ENCODE measurements at regions not wholly inside any gene's neighbourhood (a gene's known extent, or its start where the extent isn't known, plus 50 kb on each side); places are given as distances from the start of the nearest gene placed in this dataset.

DNA sequence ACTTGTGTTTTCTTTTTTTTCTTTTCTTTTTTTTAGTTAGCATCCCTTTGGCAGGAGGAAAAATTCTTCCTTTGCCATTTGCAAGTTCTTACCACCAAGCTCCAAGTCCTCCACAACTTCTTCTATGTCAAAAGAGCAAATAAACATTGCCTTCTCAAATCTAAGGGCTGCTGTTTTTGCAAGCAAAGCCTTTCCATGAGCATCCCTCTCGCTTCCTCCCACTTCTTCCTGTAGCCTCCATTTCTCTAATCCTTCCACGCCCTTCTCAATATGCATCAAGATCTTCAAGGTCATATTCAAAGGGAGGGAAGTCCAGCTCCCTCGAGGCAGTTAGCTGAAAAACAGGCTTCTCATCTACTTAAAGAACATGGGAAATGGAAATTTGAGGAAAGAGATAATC is 147.1 kb downstream of the ADSS2 start (continued):
- TF ChIP-seq, protein P1, sequence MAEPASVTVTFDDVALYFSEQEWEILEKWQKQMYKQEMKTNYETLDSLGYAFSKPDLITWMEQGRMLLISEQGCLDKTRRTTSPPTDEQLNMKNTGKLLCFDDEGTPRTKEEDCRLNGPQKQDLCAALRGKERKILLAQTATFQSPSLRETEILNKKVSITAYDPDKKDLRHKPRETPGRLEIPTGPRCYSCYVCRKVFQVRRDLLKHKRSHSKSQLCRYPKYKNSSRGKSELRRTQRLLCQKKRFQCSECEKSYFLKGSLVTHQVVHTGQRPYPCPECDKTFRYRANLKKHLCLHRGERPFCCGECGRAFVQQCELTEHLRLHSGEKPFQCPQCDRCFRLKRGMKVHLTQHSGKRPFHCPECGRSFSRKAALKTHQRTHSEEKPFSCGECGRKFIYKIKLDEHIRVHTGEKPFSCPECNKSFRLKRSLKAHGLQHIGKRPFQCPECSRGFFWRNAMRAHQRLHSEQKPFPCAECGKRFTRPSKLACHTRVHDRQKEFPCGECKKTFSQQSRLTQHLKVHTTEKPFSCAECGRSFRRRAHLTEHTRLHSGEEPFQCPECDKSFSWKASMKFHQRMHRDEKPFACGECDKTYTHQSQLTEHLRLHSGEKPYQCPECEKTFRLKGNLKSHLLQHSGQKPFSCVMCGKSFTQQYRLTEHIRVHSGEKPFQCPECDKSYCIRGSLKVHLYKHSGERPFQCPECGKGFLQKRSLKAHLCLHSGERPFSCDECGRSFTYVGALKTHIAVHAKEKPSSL (CRISPR knock-in tag; conservative IDR thresholded peaks at IDR 0.05) = no peak

DNA sequence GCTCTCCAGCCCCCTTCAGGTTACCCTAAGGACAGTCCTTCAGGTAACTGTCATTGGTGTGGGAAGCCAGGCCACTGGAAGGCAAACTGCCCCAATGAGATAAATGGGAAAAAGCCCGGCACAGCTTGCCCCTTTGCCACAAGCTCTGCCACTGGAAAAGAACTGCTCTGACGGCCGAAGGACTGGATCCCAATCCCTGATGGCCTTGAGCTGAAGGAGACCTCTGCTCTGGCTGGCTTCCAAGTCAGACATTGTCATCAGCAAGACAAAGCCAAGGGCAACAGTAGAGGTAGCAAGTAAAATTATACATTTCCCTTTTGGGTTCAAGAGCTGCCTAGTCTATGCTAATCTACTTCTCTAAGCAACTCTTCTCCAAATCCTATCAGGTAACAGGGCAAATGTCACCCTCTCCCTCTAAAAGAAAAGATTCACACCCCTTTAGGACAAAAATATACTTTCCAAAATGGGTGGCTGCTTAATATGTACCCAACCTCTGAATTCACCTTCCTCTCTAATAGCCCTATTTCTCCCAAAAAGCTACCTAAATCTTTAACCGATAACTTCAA is 145.8 kb downstream of the ADSS2 start:
- DNase-seq (ENCODE audit: low spot score) (no peak), ATAC-seq (no peak)
- no peak overlapping the region for H3K27ac Mint-ChIP-seq
- peaks cover 25% of the 10 kb centered on the region for H3K4me1 Mint-ChIP-seq
- H3K27me3 Mint-ChIP-seq (ENCODE audit: low read depth) = peaks cover 3% of the 10 kb centered on the region; the same call in 1 of the 2 replicates
- H3K4me3 Mint-ChIP-seq = no peak overlapping the region
- POLR2A ChIA-PET = no interaction called here
- H3K9me3 Mint-ChIP-seq = peaks cover 52% of the 10 kb centered on the region
- TF ChIP-seq ZNF138 (CRISPR knock-in tag; conservative IDR thresholded peaks at IDR 0.05) (no peak), SP1 (CRISPR knock-in tag; conservative IDR thresholded peaks at IDR 0.05) (no peak)
- TF ChIP-seq, protein P2, sequence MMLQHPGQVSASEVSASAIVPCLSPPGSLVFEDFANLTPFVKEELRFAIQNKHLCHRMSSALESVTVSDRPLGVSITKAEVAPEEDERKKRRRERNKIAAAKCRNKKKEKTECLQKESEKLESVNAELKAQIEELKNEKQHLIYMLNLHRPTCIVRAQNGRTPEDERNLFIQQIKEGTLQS (CRISPR knock-in tag; conservative IDR thresholded peaks at IDR 0.05) = no peak
- TF ChIP-seq, protein P3, sequence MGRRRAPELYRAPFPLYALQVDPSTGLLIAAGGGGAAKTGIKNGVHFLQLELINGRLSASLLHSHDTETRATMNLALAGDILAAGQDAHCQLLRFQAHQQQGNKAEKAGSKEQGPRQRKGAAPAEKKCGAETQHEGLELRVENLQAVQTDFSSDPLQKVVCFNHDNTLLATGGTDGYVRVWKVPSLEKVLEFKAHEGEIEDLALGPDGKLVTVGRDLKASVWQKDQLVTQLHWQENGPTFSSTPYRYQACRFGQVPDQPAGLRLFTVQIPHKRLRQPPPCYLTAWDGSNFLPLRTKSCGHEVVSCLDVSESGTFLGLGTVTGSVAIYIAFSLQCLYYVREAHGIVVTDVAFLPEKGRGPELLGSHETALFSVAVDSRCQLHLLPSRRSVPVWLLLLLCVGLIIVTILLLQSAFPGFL (CRISPR knock-in tag; IDR thresholded peaks at IDR 0.05; ENCODE audit: borderline replicate concordance) = no peak
- CTCF ChIA-PET = no interaction called here
- H3K36me3 Mint-ChIP-seq = peaks cover 32% of the 10 kb centered on the region

DNA sequence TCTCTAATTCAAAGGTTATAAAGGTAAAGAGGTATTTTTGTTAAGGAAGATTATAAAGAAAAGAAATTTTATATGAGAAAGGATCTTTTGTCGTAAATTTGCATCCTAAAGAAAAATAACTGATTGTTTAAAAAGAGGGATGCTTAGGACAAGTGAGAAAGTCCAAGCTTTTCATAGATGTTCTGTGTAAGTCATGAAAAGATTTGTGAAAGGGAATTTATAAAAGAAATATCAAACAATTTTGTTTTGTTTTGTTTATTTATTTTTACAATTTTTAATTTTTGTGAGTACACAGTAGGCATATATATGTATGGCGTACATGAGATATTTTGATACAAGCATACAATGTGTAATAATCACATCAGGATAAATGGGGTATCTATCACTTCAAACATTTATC is 145.2 kb downstream of the ADSS2 start:
- peaks cover 58% of the 10 kb centered on the region for H3K9me3 Mint-ChIP-seq
- peaks cover 34% of the 10 kb centered on the region for H3K36me3 Mint-ChIP-seq
- no peak overlapping the region for H3K4me3 Mint-ChIP-seq
- DNase-seq (ENCODE audit: low spot score) (no peak), ATAC-seq (no peak)
- H3K27me3 Mint-ChIP-seq (ENCODE audit: low read depth) = peaks cover 3% of the 10 kb centered on the region; the same call in 1 of the 2 replicates
- no peak overlapping the region for H3K27ac Mint-ChIP-seq
- CTCF ChIA-PET = no interaction called here
- peaks cover 22% of the 10 kb centered on the region for H3K4me1 Mint-ChIP-seq
- POLR2A ChIA-PET = no interaction called here
- TF ChIP-seq, protein P4, sequence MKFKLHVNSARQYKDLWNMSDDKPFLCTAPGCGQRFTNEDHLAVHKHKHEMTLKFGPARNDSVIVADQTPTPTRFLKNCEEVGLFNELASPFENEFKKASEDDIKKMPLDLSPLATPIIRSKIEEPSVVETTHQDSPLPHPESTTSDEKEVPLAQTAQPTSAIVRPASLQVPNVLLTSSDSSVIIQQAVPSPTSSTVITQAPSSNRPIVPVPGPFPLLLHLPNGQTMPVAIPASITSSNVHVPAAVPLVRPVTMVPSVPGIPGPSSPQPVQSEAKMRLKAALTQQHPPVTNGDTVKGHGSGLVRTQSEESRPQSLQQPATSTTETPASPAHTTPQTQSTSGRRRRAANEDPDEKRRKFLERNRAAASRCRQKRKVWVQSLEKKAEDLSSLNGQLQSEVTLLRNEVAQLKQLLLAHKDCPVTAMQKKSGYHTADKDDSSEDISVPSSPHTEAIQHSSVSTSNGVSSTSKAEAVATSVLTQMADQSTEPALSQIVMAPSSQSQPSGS (CRISPR knock-in tag; IDR thresholded peaks at IDR 0.05; ENCODE audit: borderline replicate concordance, low read depth) = no peak
- TF ChIP-seq, protein P1 (CRISPR knock-in tag; conservative IDR thresholded peaks at IDR 0.05) = no peak
- TF ChIP-seq, protein P5, sequence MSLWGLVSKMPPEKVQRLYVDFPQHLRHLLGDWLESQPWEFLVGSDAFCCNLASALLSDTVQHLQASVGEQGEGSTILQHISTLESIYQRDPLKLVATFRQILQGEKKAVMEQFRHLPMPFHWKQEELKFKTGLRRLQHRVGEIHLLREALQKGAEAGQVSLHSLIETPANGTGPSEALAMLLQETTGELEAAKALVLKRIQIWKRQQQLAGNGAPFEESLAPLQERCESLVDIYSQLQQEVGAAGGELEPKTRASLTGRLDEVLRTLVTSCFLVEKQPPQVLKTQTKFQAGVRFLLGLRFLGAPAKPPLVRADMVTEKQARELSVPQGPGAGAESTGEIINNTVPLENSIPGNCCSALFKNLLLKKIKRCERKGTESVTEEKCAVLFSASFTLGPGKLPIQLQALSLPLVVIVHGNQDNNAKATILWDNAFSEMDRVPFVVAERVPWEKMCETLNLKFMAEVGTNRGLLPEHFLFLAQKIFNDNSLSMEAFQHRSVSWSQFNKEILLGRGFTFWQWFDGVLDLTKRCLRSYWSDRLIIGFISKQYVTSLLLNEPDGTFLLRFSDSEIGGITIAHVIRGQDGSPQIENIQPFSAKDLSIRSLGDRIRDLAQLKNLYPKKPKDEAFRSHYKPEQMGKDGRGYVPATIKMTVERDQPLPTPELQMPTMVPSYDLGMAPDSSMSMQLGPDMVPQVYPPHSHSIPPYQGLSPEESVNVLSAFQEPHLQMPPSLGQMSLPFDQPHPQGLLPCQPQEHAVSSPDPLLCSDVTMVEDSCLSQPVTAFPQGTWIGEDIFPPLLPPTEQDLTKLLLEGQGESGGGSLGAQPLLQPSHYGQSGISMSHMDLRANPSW (CRISPR knock-in tag; conservative IDR thresholded peaks at IDR 0.05; ENCODE audit: low read depth) = no peak
- no peak for TF ChIP-seq FOXP1 (CRISPR knock-in tag; IDR thresholded peaks at IDR 0.05; ENCODE audit: borderline replicate concordance)
- TF ChIP-seq, protein P6, sequence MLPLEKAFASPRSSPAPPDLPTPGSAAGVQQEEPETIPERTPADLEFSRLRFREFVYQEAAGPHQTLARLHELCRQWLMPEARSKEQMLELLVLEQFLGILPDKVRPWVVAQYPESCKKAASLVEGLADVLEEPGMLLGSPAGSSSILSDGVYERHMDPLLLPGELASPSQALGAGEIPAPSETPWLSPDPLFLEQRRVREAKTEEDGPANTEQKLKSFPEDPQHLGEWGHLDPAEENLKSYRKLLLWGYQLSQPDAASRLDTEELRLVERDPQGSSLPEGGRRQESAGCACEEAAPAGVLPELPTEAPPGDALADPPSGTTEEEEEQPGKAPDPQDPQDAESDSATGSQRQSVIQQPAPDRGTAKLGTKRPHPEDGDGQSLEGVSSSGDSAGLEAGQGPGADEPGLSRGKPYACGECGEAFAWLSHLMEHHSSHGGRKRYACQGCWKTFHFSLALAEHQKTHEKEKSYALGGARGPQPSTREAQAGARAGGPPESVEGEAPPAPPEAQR (CRISPR knock-in tag; IDR thresholded peaks at IDR 0.05) = no peak
- TF ChIP-seq, protein P7, sequence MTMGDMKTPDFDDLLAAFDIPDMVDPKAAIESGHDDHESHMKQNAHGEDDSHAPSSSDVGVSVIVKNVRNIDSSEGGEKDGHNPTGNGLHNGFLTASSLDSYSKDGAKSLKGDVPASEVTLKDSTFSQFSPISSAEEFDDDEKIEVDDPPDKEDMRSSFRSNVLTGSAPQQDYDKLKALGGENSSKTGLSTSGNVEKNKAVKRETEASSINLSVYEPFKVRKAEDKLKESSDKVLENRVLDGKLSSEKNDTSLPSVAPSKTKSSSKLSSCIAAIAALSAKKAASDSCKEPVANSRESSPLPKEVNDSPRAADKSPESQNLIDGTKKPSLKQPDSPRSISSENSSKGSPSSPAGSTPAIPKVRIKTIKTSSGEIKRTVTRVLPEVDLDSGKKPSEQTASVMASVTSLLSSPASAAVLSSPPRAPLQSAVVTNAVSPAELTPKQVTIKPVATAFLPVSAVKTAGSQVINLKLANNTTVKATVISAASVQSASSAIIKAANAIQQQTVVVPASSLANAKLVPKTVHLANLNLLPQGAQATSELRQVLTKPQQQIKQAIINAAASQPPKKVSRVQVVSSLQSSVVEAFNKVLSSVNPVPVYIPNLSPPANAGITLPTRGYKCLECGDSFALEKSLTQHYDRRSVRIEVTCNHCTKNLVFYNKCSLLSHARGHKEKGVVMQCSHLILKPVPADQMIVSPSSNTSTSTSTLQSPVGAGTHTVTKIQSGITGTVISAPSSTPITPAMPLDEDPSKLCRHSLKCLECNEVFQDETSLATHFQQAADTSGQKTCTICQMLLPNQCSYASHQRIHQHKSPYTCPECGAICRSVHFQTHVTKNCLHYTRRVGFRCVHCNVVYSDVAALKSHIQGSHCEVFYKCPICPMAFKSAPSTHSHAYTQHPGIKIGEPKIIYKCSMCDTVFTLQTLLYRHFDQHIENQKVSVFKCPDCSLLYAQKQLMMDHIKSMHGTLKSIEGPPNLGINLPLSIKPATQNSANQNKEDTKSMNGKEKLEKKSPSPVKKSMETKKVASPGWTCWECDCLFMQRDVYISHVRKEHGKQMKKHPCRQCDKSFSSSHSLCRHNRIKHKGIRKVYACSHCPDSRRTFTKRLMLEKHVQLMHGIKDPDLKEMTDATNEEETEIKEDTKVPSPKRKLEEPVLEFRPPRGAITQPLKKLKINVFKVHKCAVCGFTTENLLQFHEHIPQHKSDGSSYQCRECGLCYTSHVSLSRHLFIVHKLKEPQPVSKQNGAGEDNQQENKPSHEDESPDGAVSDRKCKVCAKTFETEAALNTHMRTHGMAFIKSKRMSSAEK (CRISPR knock-in tag; IDR thresholded peaks at IDR 0.05; ENCODE audit: borderline replicate concordance) = no peak
- TF ChIP-seq, protein P3 (CRISPR knock-in tag; IDR thresholded peaks at IDR 0.05; ENCODE audit: borderline replicate concordance) = no peak
- no peak for TF ChIP-seq NFATC4 (CRISPR knock-in tag; IDR thresholded peaks at IDR 0.05)
